ENCODE measurements at regions not wholly inside any gene's neighbourhood (a gene's known extent, or its start where the extent isn't known, plus 50 kb on each side); places are given as distances from the start of the nearest gene placed in this dataset.
A peak's percentile ranks its signal among the peaks of the same experiment; 100 is the strongest.

GRCh38 chr4:23382879-23383278 is 507.0 kb downstream of the PPARGC1A start:
- Histone ChIP-seq H3K4me1 (no peaks in the 10 kb centered on the region), H3K27me3 (ENCODE audit: low read depth) (no peaks in the 10 kb centered on the region), H3K36me3 (no peaks in the 10 kb centered on the region), H3K4me3 (no peak overlapping the region), H3K9me3 (replicated peaks) (peaks cover 12% of the 10 kb centered on the region), H3K27ac (replicated peaks) (no peak overlapping the region)
- TF ChIP-seq CTCF (IDR thresholded peaks at IDR 0.05; ENCODE audit: borderline replicate concordance), result no peak
- intact Hi-C loops (cut with micrococcal nuclease), result no loop called here
- no peak for DNase-seq

GRCh38 chr4:23374259-23374658 is 515.6 kb downstream of the PPARGC1A start:
- H3K36me3 ChIP-seq, result no peaks in the 10 kb centered on the region
- H3K4me1 ChIP-seq, result peaks cover 21% of the 10 kb centered on the region
- H3K4me3 ChIP-seq, result no peak overlapping the region
- H3K27me3 ChIP-seq (ENCODE audit: low read depth), result no peaks in the 10 kb centered on the region
- intact Hi-C loops (cut with micrococcal nuclease), result no loop called here
- DNase-seq, result no peak
- peaks cover 10% of the 10 kb centered on the region for H3K9me3 ChIP-seq (replicated peaks)
- TF ChIP-seq CTCF (IDR thresholded peaks at IDR 0.05; ENCODE audit: borderline replicate concordance), result no peak
- peak overlapping the region; percentile 84 for H3K27ac ChIP-seq (replicated peaks)

- Histone ChIP-seq H3K27ac (replicated peaks) (peak overlapping the region; percentile 84), H3K27me3 (ENCODE audit: low read depth) (no peaks in the 10 kb centered on the region), H3K9me3 (replicated peaks) (no peaks in the 10 kb centered on the region), H3K4me1 (peaks cover 26% of the 10 kb centered on the region), H3K36me3 (no peaks in the 10 kb centered on the region), H3K4me3 (no peak overlapping the region)
- intact Hi-C loops (cut with micrococcal nuclease), result no loop called here
- peak; percentile 41 for DNase-seq
- peak; percentile 18 for TF ChIP-seq CTCF (IDR thresholded peaks at IDR 0.05; ENCODE audit: borderline replicate concordance)
Measured at GRCh38 chr4:23373261-23373660, 516.6 kb downstream of the PPARGC1A start.

- no peak overlapping the region for H3K4me3 ChIP-seq
- H3K4me1 ChIP-seq, result peaks cover 26% of the 10 kb centered on the region
- TF ChIP-seq CTCF (IDR thresholded peaks at IDR 0.05; ENCODE audit: borderline replicate concordance), result no peak
- no peaks in the 10 kb centered on the region for H3K27me3 ChIP-seq (ENCODE audit: low read depth)
- peak overlapping the region; percentile 50 for H3K27ac ChIP-seq (replicated peaks)
- no peaks in the 10 kb centered on the region for H3K9me3 ChIP-seq (replicated peaks)
- no peak for DNase-seq
- H3K36me3 ChIP-seq, result no peaks in the 10 kb centered on the region
- intact Hi-C loops (cut with micrococcal nuclease), result no loop called here
Measured at GRCh38 chr4:23371533-23371932, 518.3 kb downstream of the PPARGC1A start.

- Histone ChIP-seq H3K4me1 (peaks cover 26% of the 10 kb centered on the region), H3K36me3 (no peaks in the 10 kb centered on the region), H3K9me3 (replicated peaks) (no peaks in the 10 kb centered on the region), H3K27me3 (ENCODE audit: low read depth) (no peaks in the 10 kb centered on the region), H3K27ac (replicated peaks) (peak overlapping the region; percentile 75), H3K4me3 (no peak overlapping the region)
- peak; percentile 21 for DNase-seq
- intact Hi-C loops (cut with micrococcal nuclease), result no loop called here
- TF ChIP-seq CTCF (IDR thresholded peaks at IDR 0.05; ENCODE audit: borderline replicate concordance), result no peak
Measured at GRCh38 chr4:23369331-23369730, 520.5 kb downstream of the PPARGC1A start.
